H1 (cell line): ENCODE measurements at regions not wholly inside any gene's neighbourhood (a gene's known extent, or its start where the extent isn't known, plus 50 kb on each side); places are given as distances from the start of the nearest gene placed in this dataset.

ENCODE experiments used
- CTCF ChIA-PET: fragments of 300-600 bp; sonication (Branson Sonifier 250); formaldehyde crosslinking; loops from one replicate; lab custom pipeline; 2021; ENCODE audit not compliant: partially characterized antibody; lab: Charles Lee
- POLR2A ChIA-PET: fragments of 300-600 bp; sonication (Branson Sonifier 250); formaldehyde crosslinking; loops from one replicate; lab custom pipeline; 2021; ENCODE audit warnings: inconsistent platforms; ENCODE audit not compliant: partially characterized antibody; lab: Charles Lee
- DNase-seq, 2 experiments: peaks; one replicate each; pipeline versions ENCODE4 v3.0.0 to v3.0.0-alpha.2; 2010 to 2022; ENCODE audit warnings: low spot score in 2 of 2, low read depth in 1 of 2, mixed read lengths in 1 of 2
- FAIRE-seq: peaks from 2 replicates; lab custom pipeline; 2011; peaks lifted over from hg19 to GRCh38; lab: Jason Lieb, UNC
- H2AFZ ChIP-seq: 2 replicates; pipeline ENCODE4 v1.8.1; 2012; ENCODE audit warnings: low read length, inconsistent platforms
- H2AK5ac ChIP-seq: 2 replicates; pipeline ENCODE4 v1.6.1; 2013; ENCODE audit warnings: low read depth, low read length
- H2BK120ac ChIP-seq: replicated peaks from 2 replicates; pipeline ENCODE3; 2013; ENCODE audit warnings: low read depth, low read length, inconsistent platforms
- H2BK12ac ChIP-seq: 2 replicates; pipeline ENCODE4 v1.6.1; 2013; ENCODE audit warnings: low read depth, low read length
- H2BK15ac ChIP-seq: 2 replicates; pipeline ENCODE4 v1.6.1; 2013; ENCODE audit warnings: low read length
- H2BK20ac ChIP-seq: 2 replicates; pipeline ENCODE4 v1.6.1; 2013; ENCODE audit warnings: low read length
- H2BK5ac ChIP-seq: 2 replicates; pipeline ENCODE4 v1.6.1; 2013; ENCODE audit warnings: low read depth, low read length
- H3K14ac ChIP-seq: 2 replicates; pipeline ENCODE4 v1.6.1; 2013; ENCODE audit warnings: inconsistent platforms; ENCODE audit not compliant: insufficient read length
- H3K18ac ChIP-seq: 2 replicates; pipeline ENCODE4 v1.6.1; 2013; ENCODE audit warnings: low read length; ENCODE audit errors: extremely low read depth
- H3K23ac ChIP-seq: 2 replicates; pipeline ENCODE4 v1.6.1; 2013; ENCODE audit warnings: inconsistent platforms; ENCODE audit not compliant: insufficient read length
- H3K23me2 ChIP-seq: 2 replicates; pipeline ENCODE4 v1.6.1; 2013; ENCODE audit warnings: low read depth, low read length
- H3K27ac ChIP-seq: 2 replicates; pipeline ENCODE4 v1.6.1; 2011; ENCODE audit warnings: low read depth, low read length, inconsistent platforms
- H3K27me3 ChIP-seq, 4 experiments: replicated peaks in 1 of 4; 1 replicate in 1 of 4; 2 replicates in 3 of 4; pipeline versions ENCODE4 v1.6.1 to v1.8.1; 2011 to 2013; ENCODE audit warnings: low read length in 3 of 4, mild to moderate bottlenecking in 3 of 4, inconsistent platforms in 2 of 4, mixed read lengths in 2 of 4, moderate library complexity in 1 of 4; ENCODE audit not compliant: control insufficient read depth in 3 of 4, insufficient read depth in 3 of 4; ENCODE audit errors: extremely low read depth in 1 of 4
- H3K36me3 ChIP-seq, 4 experiments: 2 replicates each; pipeline versions ENCODE4 v1.6.1 to v1.8.1; 2011 to 2013; ENCODE audit warnings: mild to moderate bottlenecking in 4 of 4, low read length in 3 of 4, moderate library complexity in 2 of 4, control low read depth in 1 of 4, inconsistent platforms in 1 of 4; ENCODE audit not compliant: insufficient read depth in 4 of 4, control insufficient read depth in 2 of 4
- H3K4ac ChIP-seq: replicated peaks from 2 replicates; pipeline ENCODE3; 2013; ENCODE audit warnings: low read length, low read depth, mixed read lengths, inconsistent platforms; ENCODE audit not compliant: insufficient read length
- H3K4me1 ChIP-seq, 4 experiments: replicated peaks in 1 of 4; 1 replicate in 1 of 4; 2 replicates in 3 of 4; pipeline versions ENCODE4 v1.6.1 to v1.8.1; 2011 to 2013; ENCODE audit warnings: low read length in 3 of 4, inconsistent platforms in 2 of 4, mixed read lengths in 1 of 4; ENCODE audit not compliant: insufficient read depth in 4 of 4, control insufficient read depth in 3 of 4
- H3K4me2 ChIP-seq, 2 experiments: 2 replicates each; pipeline versions ENCODE4 v1.6.1 to v1.8.1; 2011 to 2013; ENCODE audit warnings: low read depth in 2 of 2, low read length in 2 of 2, control low read depth in 1 of 2, inconsistent platforms in 1 of 2, mild to moderate bottlenecking in 1 of 2; ENCODE audit not compliant: insufficient read depth in 1 of 2
- H3K4me3 ChIP-seq, 4 experiments: fragments of 200-600, 300-600 bp in 1 of 4; sonication (generic), shearing (Covaris generic), sonication (Bioruptor Twin) in 1 of 4; 2 replicates each; pipeline versions ENCODE4 v1.5.1 to v1.8.1; 2011 to 2016; ENCODE audit warnings: low read length in 4 of 4, low read depth in 3 of 4, control low read depth in 2 of 4, inconsistent platforms in 2 of 4, mild to moderate bottlenecking in 2 of 4, mixed read lengths in 1 of 4, moderate library complexity in 1 of 4; ENCODE audit not compliant: insufficient read depth in 2 of 4; ENCODE audit errors: extremely low read depth in 1 of 4
- H3K56ac ChIP-seq: replicated peaks from 2 replicates; pipeline ENCODE3; 2013; ENCODE audit warnings: low read depth, mild to moderate bottlenecking, mixed read lengths, low read length, inconsistent platforms; ENCODE audit not compliant: insufficient read length
- H3K79me1 ChIP-seq: 2 replicates; pipeline ENCODE4 v1.6.1; 2013; ENCODE audit warnings: low read depth, low read length, control low read depth
- H3K79me2 ChIP-seq, 2 experiments: 2 replicates each; pipeline versions ENCODE4 v1.6.1 to v1.8.1; 2012 to 2013; ENCODE audit warnings: low read length in 2 of 2, mild to moderate bottlenecking in 2 of 2, inconsistent platforms in 1 of 2; ENCODE audit not compliant: insufficient read depth in 2 of 2, control insufficient read depth in 1 of 2
- H3K9ac ChIP-seq, 4 experiments: replicated peaks in 1 of 4; 1 replicate in 1 of 4; 2 replicates in 3 of 4; pipeline versions ENCODE4 v1.6.1 to v1.8.1; 2011 to 2013; ENCODE audit warnings: low read depth in 3 of 4, low read length in 3 of 4, control low read depth in 2 of 4, mild to moderate bottlenecking in 2 of 4, moderate library complexity in 2 of 4, inconsistent platforms in 1 of 4; ENCODE audit errors: extremely low read depth in 1 of 4
- H3K9me3 ChIP-seq, 2 experiments: 2 replicates each; pipeline versions ENCODE4 v1.6.1 to v1.8.1; 2012 to 2013; ENCODE audit warnings: mild to moderate bottlenecking in 2 of 2, moderate library complexity in 2 of 2, control low read depth in 1 of 2, inconsistent platforms in 1 of 2, low read depth in 1 of 2, low read length in 1 of 2, mixed read lengths in 1 of 2; ENCODE audit not compliant: insufficient read depth in 2 of 2
- H4K20me1 ChIP-seq, 2 experiments: replicated peaks in 1 of 2; 2 replicates each; pipeline versions ENCODE3 to v1.8.1; 2011 to 2013; ENCODE audit warnings: inconsistent platforms in 2 of 2, low read length in 2 of 2, mild to moderate bottlenecking in 1 of 2; ENCODE audit not compliant: insufficient read depth in 2 of 2, control insufficient read depth in 1 of 2
- H4K5ac ChIP-seq: 2 replicates; pipeline ENCODE4 v1.6.1; 2013; ENCODE audit warnings: low read length, low read depth, mixed read lengths, inconsistent platforms; ENCODE audit not compliant: insufficient read length
- H4K8ac ChIP-seq: 2 replicates; pipeline ENCODE4 v1.8.0; 2013; ENCODE audit warnings: mild to moderate bottlenecking, moderate library complexity, low read length, inconsistent platforms; ENCODE audit not compliant: insufficient read depth; ENCODE audit errors: extremely low read depth
- H4K91ac ChIP-seq: replicated peaks from 2 replicates; pipeline ENCODE3; 2013; ENCODE audit warnings: low read length, mixed read lengths, inconsistent platforms; ENCODE audit not compliant: insufficient read length
- CHD2 ChIP-seq: IDR thresholded peaks from 2 replicates; pipeline ENCODE4 v1.6.1; 2012; ENCODE audit warnings: low read length, improper control_type of control experiment
- CTCF ChIP-seq, 3 experiments: IDR thresholded peaks; 1 replicate in 2 of 3; 2 replicates in 1 of 3; pipeline versions ENCODE4 v1.5.1 to v1.6.1; 2011; ENCODE audit warnings: low read length in 3 of 3, mild to moderate bottlenecking in 3 of 3, inconsistent platforms in 2 of 3, low read depth in 1 of 3, moderate library complexity in 1 of 3; ENCODE audit not compliant: insufficient read depth in 1 of 3; ENCODE audit errors: control extremely low read depth in 1 of 3
- KDM1A ChIP-seq: fragments of 200-600, 300-600 bp; sonication (generic); IDR thresholded peaks from 2 replicates; pipeline ENCODE4 v1.7.1; 2016; ENCODE audit warnings: mild to moderate bottlenecking, low read length, borderline replicate concordance
- MAX ChIP-seq: IDR thresholded peaks from 2 replicates; pipeline ENCODE4 v1.6.1; 2012; ENCODE audit warnings: inconsistent platforms
- NRF1 ChIP-seq: IDR thresholded peaks from 2 replicates; pipeline ENCODE4 v1.6.1; 2011; ENCODE audit warnings: mild to moderate bottlenecking, low read depth, low read length, improper control_type of control experiment
- POLR2A ChIP-seq, 2 experiments: IDR thresholded peaks; 1 replicate in 1 of 2; 2 replicates in 1 of 2; pipeline ENCODE4 v1.6.1; 2011; ENCODE audit warnings: low read depth in 2 of 2, low read length in 2 of 2, mild to moderate bottlenecking in 2 of 2; ENCODE audit errors: control extremely low read depth in 1 of 2
- POU5F1 ChIP-seq: IDR thresholded peaks from 2 replicates; pipeline ENCODE4 v1.6.1; 2011; ENCODE audit warnings: low read depth, mild to moderate bottlenecking, low read length, moderate library complexity
- RAD21 ChIP-seq, 2 experiments: IDR thresholded peaks in 1 of 2; conservative IDR thresholded peaks in 1 of 2; 2 replicates each; pipeline ENCODE4 v1.6.1; 2011; ENCODE audit warnings: low read depth in 2 of 2, low read length in 2 of 2, improper control_type of control experiment in 1 of 2, inconsistent platforms in 1 of 2, mild to moderate bottlenecking in 1 of 2, moderate library complexity in 1 of 2
- RNF2 ChIP-seq: fragments of 200-900, 300-1000 bp; sonication (generic); IDR thresholded peaks from 2 replicates; pipeline ENCODE4 v1.7.1; 2016; ENCODE audit warnings: borderline replicate concordance, low read depth, mild to moderate bottlenecking, antibody characterized with exemption, low read length; ENCODE audit not compliant: poor library complexity, severe bottlenecking; ENCODE audit errors: missing control alignments
- RXRA ChIP-seq: IDR thresholded peaks from 2 replicates; pipeline ENCODE4 v1.6.1; 2011; ENCODE audit warnings: low read depth, mild to moderate bottlenecking, low read length, moderate library complexity; ENCODE audit not compliant: insufficient read depth
- SIX5 ChIP-seq: IDR thresholded peaks from 2 replicates; pipeline ENCODE4 v1.6.1; 2011; ENCODE audit warnings: mild to moderate bottlenecking, low read depth, low read length
- SP1 ChIP-seq: IDR thresholded peaks from 2 replicates; pipeline ENCODE4 v1.6.1; 2011; ENCODE audit warnings: low read depth, low read length
- WGBS, 2 experiments: shearing (Covaris generic) in 1 of 2; methylation state at CpG; one replicate each; pipeline versions ENCODE4 v1.1.6 to v1.1.7; 2013 to 2015; ENCODE audit warnings: low lambda C conversion rate in 2 of 2, mixed read lengths in 2 of 2, inconsistent platforms in 1 of 2, low coverage in 1 of 2, missing lambda C conversion rate in 1 of 2; ENCODE audit not compliant: insufficient replicate concordance in 2 of 2, insufficient coverage in 1 of 2, insufficient read length in 1 of 2; ENCODE audit errors: extremely low coverage in 1 of 2, missing lambda C conversion rate in 1 of 2; 5-methylcytosine and 5-hydroxymethylcytosine counted together

GRCh38 chr1:207227131-207227630 lies 94.3 kb upstream of the CD55 start:
- no peaks in the 10 kb centered on the region for H3K4me1 ChIP-seq
- no peaks in the 10 kb centered on the region for H3K9me3 ChIP-seq
- ChIA-PET CTCF (no interaction called here), POLR2A (no interaction called here)
- no peaks in the 10 kb centered on the region for H4K20me1 ChIP-seq
- no peaks in the 10 kb centered on the region for H3K27me3 ChIP-seq
- H2AFZ ChIP-seq: no peak overlapping the region
- no peak overlapping the region for H3K4me3 ChIP-seq
- H3K36me3 ChIP-seq: no peaks in the 10 kb centered on the region
- no peak overlapping the region for H3K23ac ChIP-seq
- H3K79me1 ChIP-seq: no peaks in the 10 kb centered on the region
- no peak overlapping the region for H3K56ac ChIP-seq
- no peaks in the 10 kb centered on the region for H3K23me2 ChIP-seq
- H3K14ac ChIP-seq: no peak overlapping the region
- H4K5ac ChIP-seq: no peak overlapping the region
- no peaks in the 10 kb centered on the region for H3K79me2 ChIP-seq
- FAIRE-seq (no peak), DNase-seq (no peak)
- no peak overlapping the region for H2BK12ac ChIP-seq
- H3K4ac ChIP-seq: no peak overlapping the region
- H3K9ac ChIP-seq: no peak overlapping the region
- WGBS, 2 experiments: 86% methylated on average over 2 of the region's 2 CpGs; no CpG with 5 or more reads in 1 of the 2 experiments
- no peak overlapping the region for H4K91ac ChIP-seq
- H2BK15ac ChIP-seq: no peak overlapping the region
- no peak overlapping the region for H3K4me2 ChIP-seq
- H2BK120ac ChIP-seq: no peak overlapping the region
- no peak overlapping the region for H3K27ac ChIP-seq
- H4K8ac ChIP-seq: no peak overlapping the region
- no peak overlapping the region for H2BK5ac ChIP-seq
- H2AK5ac ChIP-seq: no peak overlapping the region
- H2BK20ac ChIP-seq: no peak overlapping the region
- no peak overlapping the region for H3K18ac ChIP-seq
- TF ChIP-seq NRF1 (no peak), SIX5 (no peak), KDM1A (no peak), POU5F1 (no peak), POLR2A (IDR thresholded peaks at IDR 0.05; ENCODE audit: control extremely low read depth in 1 of 2, low read depth in 2 of 2, low read length in 2 of 2) (no peak), CHD2 (no peak), RXRA (no peak), CTCF (IDR thresholded peaks at IDR 0.05; ENCODE audit: control extremely low read depth in 1 of 3, insufficient read depth in 1 of 3, low read depth in 1 of 3, low read length in 3 of 3) (no peak), SP1 (no peak), MAX (no peak), RNF2 (no peak), RAD21 (IDR thresholded peaks at IDR 0.05 in 1 of 2, conservative IDR thresholded peaks at IDR 0.05 in 1 of 2; ENCODE audit: low read depth in 2 of 2, low read length in 2 of 2) (no peak)
